Suprapubic skin (tissue), 3 donors: ENCODE measurements at regions not wholly inside any gene's neighbourhood (a gene's known extent, or its start where the extent isn't known, plus 50 kb on each side); places are given as distances from the start of the nearest gene placed in this dataset.

Experiments
- CTCF ChIP-seq, 2 donors: fragments of 200-600 bp in 1 of 2; fragments of 450-650 bp in 1 of 2; sonication (generic) in 1 of 2; IDR thresholded peaks; one replicate each; pipeline ENCODE4 v1.5.1; 2016 to 2019; ENCODE audit warnings: antibody characterized with exemption in 2 of 2, mild to moderate bottlenecking in 1 of 2, moderate library complexity in 1 of 2
- EP300 ChIP-seq: sonication (generic); formaldehyde crosslinking; IDR thresholded peaks from one replicate; pipeline ENCODE4 v1.6.1; 2017; ENCODE audit warnings: antibody characterized with exemption

DNA sequence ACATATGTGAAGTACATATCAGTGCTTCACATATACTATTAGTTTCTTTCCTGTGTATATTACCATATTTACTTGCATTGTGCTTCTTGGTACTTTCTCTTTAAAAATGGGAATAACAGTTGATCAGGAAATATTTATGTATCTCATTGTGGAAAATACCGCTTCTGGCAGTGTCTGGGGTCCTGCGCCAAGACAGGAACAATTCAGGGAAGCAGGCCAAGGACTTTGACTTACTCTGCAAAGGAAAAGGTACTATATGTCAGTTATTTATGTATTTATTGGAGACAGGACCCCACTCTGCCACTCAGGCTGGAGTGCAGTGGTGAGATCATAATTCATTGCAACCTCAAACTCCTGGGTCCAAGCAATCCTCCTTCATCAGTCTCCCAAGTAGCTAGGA, 57.7 kb upstream of the NBEA start:
- TF ChIP-seq EP300 (no peak), CTCF (IDR thresholded peaks at IDR 0.05) (no peak)
